Pancreas (tissue), 10 donors: ENCODE measurements at regions not wholly inside any gene's neighbourhood (a gene's known extent, or its start where the extent isn't known, plus 50 kb on each side); places are given as distances from the start of the nearest gene placed in this dataset.
"Not testable (repeated sequence)": the region's sequence is repeated elsewhere in the genome, so short reads cannot be mapped to it uniquely, and the experiment has no call there.

Experiments
- ATAC-seq, 4 donors: fragments of 200-7000 bp; cut with Tn5 transposase; one replicate each; pipeline versions ENCODE4 v1.8.0 to v1.9.1; 2020; ENCODE audit warnings: mild to moderate bottlenecking in 4 of 4, moderate library complexity in 4 of 4
- DNase-seq, 6 donors: peaks; one replicate each; pipeline ENCODE4 v3.0.0-alpha.2; 2020
- FAIRE-seq: peaks from 2 replicates; lab custom pipeline; 2012; peaks lifted over from hg19 to GRCh38; lab: Jason Lieb, UNC
- H3K27ac ChIP-seq, 4 donors: fragments of 200-600 bp; sonication (generic); 1 replicate in 3 of 4; 2 replicates in 1 of 4; pipeline versions ENCODE4 v1.5.0 to v1.8.0; 2020
- H3K27me3 ChIP-seq, 4 donors: fragments of 200-600 bp; one replicate each; pipeline ENCODE4 v1.8.0; 2021
- H3K36me3 ChIP-seq, 3 donors: fragments of 200-600 bp; sonication (generic) in 1 of 3; one replicate each; pipeline versions ENCODE4 v1.5.0 to v1.8.0; 2020 to 2021
- H3K4me1 ChIP-seq, 3 donors: fragments of 200-600 bp; one replicate each; pipeline ENCODE4 v1.8.0; 2021
- H3K4me3 ChIP-seq, 4 donors: fragments of 200-600 bp; sonication (generic) in 2 of 4; one replicate each; pipeline versions ENCODE4 v1.5.0 to v1.8.0; 2020 to 2021
- H3K9me3 ChIP-seq, 4 donors: fragments of 200-600 bp; one replicate each; pipeline ENCODE4 v1.8.0; 2021
- WGBS, 2 donors: extraction: QIAGEN DNeasy Blood & Tissue Kit; methylation state at CpG; one replicate each; pipeline ENCODE4 v1.1.7; 2013; 5-methylcytosine and 5-hydroxymethylcytosine counted together
- intact Hi-C, 3 donors: fragments of 100-400 bp; cut with DNase I; formaldehyde crosslinking; loops; one replicate each; pipeline versions ENCODE4 v1.11.1 to v1.14.2; 2022
- TF ChIP-seq, protein P1 (sequence below), 4 donors: fragments of 200-600 bp; sonication (generic) in 3 of 4; IDR thresholded peaks; one replicate each; pipeline versions ENCODE4 v1.5.0 to v1.8.0; 2021; ENCODE audit warnings: antibody characterized with exemption in 4 of 4
- donor health status: healthy with polysubstance abuse.
- donor health status: DM: no; HTN: no; CAD: no; lungs with moderate emphysema.
- donor health status: DM: no; HTN: no; CAD: no.
- donor health status: control.
- donor health status: control.
- donor health status: Bipolar disorder and iron deficiency.
- donor health status: DM: yes; HTN: yes; CAD: no.
- donor health status: DM: no; HTN: no; CAD: no.
- donor health status: DM: no; HTN: no; CAD: no.
- donor health status: DM: yes; HTN: yes; CAD: no.

DNA sequence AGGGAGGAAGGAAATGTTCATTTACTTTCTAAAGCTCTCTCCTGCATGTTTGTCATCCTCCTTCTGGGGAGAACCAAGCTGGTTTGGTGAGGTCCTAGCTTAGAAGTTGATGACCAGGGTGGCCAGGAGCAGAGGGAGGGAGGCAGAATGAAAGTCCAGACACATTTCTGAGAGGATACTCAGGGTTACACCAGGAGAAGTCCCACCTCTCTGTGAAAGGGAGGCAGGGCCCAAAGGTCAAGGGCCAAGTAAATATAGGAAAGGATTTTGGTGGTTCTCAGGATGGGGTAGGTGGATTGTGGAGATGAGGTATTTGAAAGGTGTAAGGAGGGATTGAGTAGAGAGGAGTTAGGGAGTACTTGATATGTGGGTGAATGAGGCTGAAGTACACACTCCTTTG, 58.0 kb upstream of the FBXO11 start:
- no peak for DNase-seq
- FAIRE-seq: no peak
- Histone ChIP-seq H3K27me3 (no peaks in the 10 kb centered on the region), H3K4me1 (no peaks in the 10 kb centered on the region), H3K27ac (no peak overlapping the region), H3K9me3 (no peaks in the 10 kb centered on the region), H3K4me3 (no peak overlapping the region), H3K36me3 (no peaks in the 10 kb centered on the region)
- ATAC-seq: no peak
- intact Hi-C loops: no loop called here
- TF ChIP-seq, protein P1, sequence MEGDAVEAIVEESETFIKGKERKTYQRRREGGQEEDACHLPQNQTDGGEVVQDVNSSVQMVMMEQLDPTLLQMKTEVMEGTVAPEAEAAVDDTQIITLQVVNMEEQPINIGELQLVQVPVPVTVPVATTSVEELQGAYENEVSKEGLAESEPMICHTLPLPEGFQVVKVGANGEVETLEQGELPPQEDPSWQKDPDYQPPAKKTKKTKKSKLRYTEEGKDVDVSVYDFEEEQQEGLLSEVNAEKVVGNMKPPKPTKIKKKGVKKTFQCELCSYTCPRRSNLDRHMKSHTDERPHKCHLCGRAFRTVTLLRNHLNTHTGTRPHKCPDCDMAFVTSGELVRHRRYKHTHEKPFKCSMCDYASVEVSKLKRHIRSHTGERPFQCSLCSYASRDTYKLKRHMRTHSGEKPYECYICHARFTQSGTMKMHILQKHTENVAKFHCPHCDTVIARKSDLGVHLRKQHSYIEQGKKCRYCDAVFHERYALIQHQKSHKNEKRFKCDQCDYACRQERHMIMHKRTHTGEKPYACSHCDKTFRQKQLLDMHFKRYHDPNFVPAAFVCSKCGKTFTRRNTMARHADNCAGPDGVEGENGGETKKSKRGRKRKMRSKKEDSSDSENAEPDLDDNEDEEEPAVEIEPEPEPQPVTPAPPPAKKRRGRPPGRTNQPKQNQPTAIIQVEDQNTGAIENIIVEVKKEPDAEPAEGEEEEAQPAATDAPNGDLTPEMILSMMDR (IDR thresholded peaks at IDR 0.05): no peak

DNA sequence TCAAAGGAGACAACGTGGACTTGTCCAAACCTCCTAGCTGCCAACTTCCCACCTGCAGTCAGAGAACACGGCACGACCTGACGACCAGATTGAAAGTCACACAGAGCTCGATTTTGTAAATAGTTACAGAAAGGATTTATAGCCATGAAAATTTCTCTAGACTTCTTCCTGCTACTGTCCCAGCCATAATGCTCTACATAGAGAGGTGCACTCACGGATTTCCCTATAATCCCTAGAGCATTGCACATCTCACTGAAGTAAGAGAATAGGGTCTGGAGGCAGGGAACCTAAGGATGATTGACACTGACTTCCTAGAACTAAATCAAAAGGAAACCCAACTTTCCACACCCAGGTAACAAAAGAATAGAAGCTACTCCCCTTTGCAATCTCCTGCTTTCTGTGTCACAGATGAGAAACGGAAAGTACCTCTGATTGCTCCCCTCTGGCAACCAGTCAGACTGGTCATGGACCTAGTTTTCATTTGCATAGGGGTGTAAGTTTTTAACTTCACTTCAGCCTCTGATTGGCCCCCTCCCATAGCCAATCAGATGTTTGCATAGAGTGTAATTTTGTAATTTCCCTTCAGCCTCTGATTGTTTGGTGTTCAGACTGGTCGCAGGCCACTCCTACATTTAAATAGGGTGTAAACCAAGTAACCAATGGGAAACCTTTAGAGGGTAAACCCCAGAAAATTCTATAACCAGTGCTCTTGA, 58.6 kb upstream of the FBXO11 start:
- intact Hi-C loops: no loop called here

DNA sequence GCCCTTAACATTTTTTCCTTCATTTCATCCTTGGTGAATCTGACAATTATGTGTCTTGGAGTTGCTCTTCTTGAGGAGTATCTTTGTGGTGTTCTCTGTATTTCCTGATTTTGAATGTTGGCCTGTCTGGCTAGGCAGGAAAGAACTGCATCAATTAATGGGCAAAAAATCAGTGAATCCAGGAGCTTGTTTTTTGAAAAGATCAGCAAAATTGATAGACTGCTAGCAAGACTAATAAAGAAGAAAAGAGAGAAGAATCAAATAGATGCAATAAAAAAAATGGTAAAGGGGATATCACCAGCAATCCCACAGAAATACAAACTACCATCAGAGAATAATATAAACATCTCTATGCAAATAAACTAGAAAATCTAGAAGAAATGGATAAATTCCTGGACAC, 70.4 kb upstream of the FBXO11 start:
- H3K27me3 ChIP-seq, H3K4me1 ChIP-seq, H3K9me3 ChIP-seq, H3K27ac ChIP-seq, H3K36me3 ChIP-seq, H3K4me3 ChIP-seq, intact Hi-C loops, ATAC-seq, FAIRE-seq, DNase-seq: not testable (repeated sequence)

More for the DNA sequence above, 58.6 kb upstream of the FBXO11 start:
- no peaks in the 10 kb centered on the region for H3K36me3 ChIP-seq
- no peak overlapping the region for H3K27ac ChIP-seq
- FAIRE-seq: no peak
- TF ChIP-seq, protein P1 (IDR thresholded peaks at IDR 0.05): no peak
- peak in 2 of 4 donors; percentile 38 to 49 for ATAC-seq
- no peak for DNase-seq
- no peaks in the 10 kb centered on the region for H3K4me1 ChIP-seq
- no peaks in the 10 kb centered on the region for H3K9me3 ChIP-seq
- no peaks in the 10 kb centered on the region for H3K27me3 ChIP-seq
- no peak overlapping the region for H3K4me3 ChIP-seq
- WGBS, 2 donors: 49 to 53% methylated on average over 8 of the region's 8 CpGs

DNA sequence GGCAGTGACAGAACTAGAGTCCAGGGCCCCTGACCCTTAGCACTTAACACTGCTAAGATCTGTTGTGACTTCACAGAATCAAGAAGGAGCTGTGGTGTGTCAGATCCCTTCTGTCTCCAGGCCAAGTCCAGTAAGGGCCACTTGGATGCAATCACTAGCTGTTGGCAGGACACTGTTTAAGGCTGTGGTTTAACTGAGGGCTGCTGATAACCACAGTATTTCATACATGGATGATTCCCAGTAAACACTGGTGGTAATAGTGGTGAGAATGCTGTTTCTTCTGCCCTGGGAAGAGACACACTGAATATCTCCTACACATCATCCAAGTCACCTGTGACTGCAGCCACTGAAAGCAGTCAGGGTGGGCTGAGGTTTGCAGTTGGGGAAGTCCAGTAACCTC, 77.7 kb upstream of the FBXO11 start:
- no peak overlapping the region for H3K4me3 ChIP-seq
- peak in 1 of 4 donors; percentile 12 for ATAC-seq
- no peaks in the 10 kb centered on the region for H3K4me1 ChIP-seq
- TF ChIP-seq, protein P1 (IDR thresholded peaks at IDR 0.05): no peak
- no peaks in the 10 kb centered on the region for H3K27me3 ChIP-seq
- H3K27ac ChIP-seq: no peak overlapping the region
- no peak for FAIRE-seq
- no peak for DNase-seq
- H3K36me3 ChIP-seq: no peaks in the 10 kb centered on the region
- H3K9me3 ChIP-seq: no peaks in the 10 kb centered on the region
- intact Hi-C loops: no loop called here

DNA sequence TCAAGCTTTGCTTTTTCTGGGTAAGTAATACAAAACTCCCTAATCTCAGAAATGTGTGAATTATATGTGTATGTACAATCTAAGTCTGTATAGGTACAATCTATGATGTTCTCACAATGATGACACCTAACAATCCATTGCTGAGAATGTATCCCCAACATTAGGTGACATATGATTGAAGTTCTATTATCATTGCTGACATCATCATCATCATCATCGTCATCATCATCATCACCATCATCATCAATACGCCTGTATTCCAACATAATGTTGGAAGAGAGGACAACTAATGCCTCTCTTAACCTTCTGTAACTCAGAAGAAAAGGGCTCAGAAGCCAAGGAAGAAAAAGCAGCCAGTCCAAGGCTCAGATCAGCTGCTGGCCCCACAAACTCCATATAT, 84.2 kb upstream of the FBXO11 start:
- no peak for FAIRE-seq
- TF ChIP-seq, protein P1 (IDR thresholded peaks at IDR 0.05): no peak
- no peak for ATAC-seq

More for the DNA sequence above, 84.2 kb upstream of the FBXO11 start:
- Histone ChIP-seq H3K9me3 (no peaks in the 10 kb centered on the region), H3K4me3 (no peak overlapping the region), H3K27me3 (no peaks in the 10 kb centered on the region), H3K4me1 (no peaks in the 10 kb centered on the region), H3K36me3 (no peaks in the 10 kb centered on the region), H3K27ac (no peak overlapping the region)
- WGBS, 2 donors: 78 to 90% methylated on average over 2 of the region's 2 CpGs
- DNase-seq: no peak
- intact Hi-C loops: no loop called here
